HCT116 (cell line): ENCODE measurements at regions not wholly inside any gene's neighbourhood (a gene's known extent, or its start where the extent isn't known, plus 50 kb on each side); places are given as distances from the start of the nearest gene placed in this dataset.

Experiments
- ATAC-seq: fragments of 200-7000 bp; cut with Tn5 transposase; 2 replicates; pipeline ENCODE4 v1.9.1; 2020; ENCODE audit warnings: mild to moderate bottlenecking, moderate library complexity
- BruUV-seq: library from RNA; stranded (reverse); fragments of 400-500 nt; replicated peaks from 2 replicates; lab custom pipeline; 2021; lab: Mats Ljungman, UMichigan
- CTCF ChIA-PET: fragments of 300-600 bp; sonication (Branson Sonifier 250); formaldehyde crosslinking; loops from one replicate; lab custom pipeline; 2021; ENCODE audit warnings: antibody characterized with exemption; lab: Charles Lee
- POLR2A ChIA-PET: fragments of 300-600, 350-600 bp; sonication (Branson Sonifier 250); formaldehyde crosslinking; loops from one replicate; lab custom pipeline; 2021; ENCODE audit warnings: antibody characterized with exemption; lab: Charles Lee
- RAD21 ChIA-PET, 2 experiments: fragments of 300-600 bp; sonication (Branson Sonifier 250); formaldehyde crosslinking; loops; one replicate each; lab custom pipeline; 2023; ENCODE audit warnings: low total read pairs in 2 of 2; ENCODE audit not compliant: uncharacterized antibody in 2 of 2, unreplicated experiment in 2 of 2, low non-redundant PET in 1 of 2; lab: Charles Lee
- DNase-seq: peaks from one replicate; pipeline ENCODE4 v3.0.0-alpha.2; 2010; ENCODE audit warnings: low read depth, low spot score
- H2AFZ ChIP-seq: fragments of 200-600 bp; shearing (Covaris generic), sonication (generic); 2 replicates; pipeline ENCODE4 v1.6.1; 2017; ENCODE audit warnings: low read depth, mixed run types, mixed read lengths, antibody characterized with exemption, low read length; ENCODE audit not compliant: poor library complexity, severe bottlenecking
- H3K27ac ChIP-seq: 2 replicates; pipeline ENCODE4 v1.5.1; 2012; ENCODE audit warnings: low read depth, low read length
- H3K27me3 ChIP-seq: fragments of 200-600 bp; sonication (generic); 2 replicates; pipeline ENCODE4 v1.6.1; 2016; ENCODE audit warnings: mixed run types, low read length, mixed read lengths; ENCODE audit not compliant: insufficient read depth
- H3K36me3 ChIP-seq, 2 experiments: fragments of 200-500 bp in 1 of 2; fragments of 200-600 bp in 1 of 2; sonication (Bioruptor generic) in 1 of 2; sonication (generic) in 1 of 2; 2 replicates each; pipeline versions ENCODE4 v1.5.1 to v1.6.1; 2014 to 2016; ENCODE audit warnings: low read length in 2 of 2, inconsistent platforms in 1 of 2, mixed read lengths in 1 of 2, mixed run types in 1 of 2; ENCODE audit not compliant: insufficient read depth in 2 of 2, control insufficient read depth in 1 of 2
- H3K4me1 ChIP-seq, 2 experiments: fragments of 200-600 bp in 1 of 2; sonication (generic) in 1 of 2; 2 replicates each; pipeline versions ENCODE4 v1.5.1 to v1.6.1; 2012 to 2017; ENCODE audit warnings: low read length in 2 of 2, inconsistent platforms in 1 of 2, mild to moderate bottlenecking in 1 of 2, mixed read lengths in 1 of 2, mixed run types in 1 of 2, moderate library complexity in 1 of 2; ENCODE audit not compliant: insufficient read depth in 2 of 2, control insufficient read depth in 1 of 2
- H3K4me2 ChIP-seq: fragments of 200-600 bp; sonication (generic); 2 replicates; pipeline ENCODE4 v1.6.1; 2017; ENCODE audit warnings: mixed run types, low read length, mixed read lengths
- H3K4me3 ChIP-seq, 2 experiments: fragments of 200-600 bp in 1 of 2; sonication (generic) in 1 of 2; replicated peaks in 1 of 2; 2 replicates each; pipeline ENCODE4 v1.5.1; 2011 to 2016; ENCODE audit warnings: low read length in 2 of 2, control low read depth in 1 of 2, low read depth in 1 of 2, mild to moderate bottlenecking in 1 of 2, mixed read lengths in 1 of 2, mixed run types in 1 of 2
- H3K79me2 ChIP-seq: fragments of 200-600 bp; sonication (generic); 2 replicates; pipeline ENCODE4 v1.6.1; 2017; ENCODE audit warnings: mild to moderate bottlenecking, mixed run types, low read length, moderate library complexity, mixed read lengths; ENCODE audit not compliant: insufficient read depth
- H3K9ac ChIP-seq: fragments of 200-600 bp; sonication (generic); 2 replicates; pipeline ENCODE4 v1.6.1; 2016; ENCODE audit warnings: low read length, mixed read lengths
- H3K9me2 ChIP-seq: fragments of 200-600 bp; sonication (generic), shearing (Covaris generic); 2 replicates; pipeline ENCODE4 v1.6.1; 2017; ENCODE audit warnings: mixed run types, mild to moderate bottlenecking, moderate library complexity; ENCODE audit not compliant: insufficient read depth
- H3K9me3 ChIP-seq, 2 experiments: fragments of 200-500 bp in 1 of 2; fragments of 200-600 bp in 1 of 2; sonication (Bioruptor generic) in 1 of 2; sonication (generic) in 1 of 2; 2 replicates each; pipeline ENCODE4 v1.6.1; 2014 to 2017; ENCODE audit warnings: low read length in 2 of 2, mixed read lengths in 2 of 2, inconsistent platforms in 1 of 2, low read depth in 1 of 2, mild to moderate bottlenecking in 1 of 2, mixed run types in 1 of 2, moderate library complexity in 1 of 2; ENCODE audit not compliant: control insufficient read depth in 1 of 2, insufficient read depth in 1 of 2
- H4K20me1 ChIP-seq: fragments of 200-600 bp; sonication (generic), shearing (Covaris generic); 2 replicates; pipeline ENCODE4 v1.6.1; 2017; ENCODE audit warnings: mixed run types, mild to moderate bottlenecking, moderate library complexity; ENCODE audit not compliant: insufficient read depth
- ATF3 ChIP-seq: IDR thresholded peaks from 2 replicates; pipeline ENCODE4 v1.6.1; 2012
- CEBPB ChIP-seq: IDR thresholded peaks from 2 replicates; pipeline ENCODE4 v1.6.1; 2012; ENCODE audit warnings: low read depth
- EGR1 ChIP-seq: IDR thresholded peaks from 2 replicates; pipeline ENCODE4 v1.6.1; 2012; ENCODE audit warnings: low read depth
- ELF1 ChIP-seq: IDR thresholded peaks from 2 replicates; pipeline ENCODE4 v1.6.1; 2012; ENCODE audit warnings: low read depth, borderline replicate concordance
- EZH2 ChIP-seq: fragments of 200-600 bp; sonication (generic); IDR thresholded peaks from 2 replicates; pipeline ENCODE4 v1.6.1; 2017; ENCODE audit warnings: antibody characterized with exemption, mixed run types
- EZH2phosphoT487 ChIP-seq: fragments of 200-600 bp; IDR thresholded peaks from 2 replicates; pipeline ENCODE4 v1.6.1; 2018; ENCODE audit warnings: antibody characterized with exemption, borderline replicate concordance
- FOSL1 ChIP-seq: IDR thresholded peaks from 2 replicates; pipeline ENCODE4 v1.6.1; 2012; ENCODE audit warnings: low read depth
- MAX ChIP-seq: IDR thresholded peaks from 2 replicates; pipeline ENCODE4 v1.6.1; 2012
- POLR2A ChIP-seq: IDR thresholded peaks from 2 replicates; pipeline ENCODE4 v1.7.0; 2011; ENCODE audit warnings: borderline replicate concordance; ENCODE audit not compliant: insufficient read depth, insufficient read length; ENCODE audit errors: extremely low read depth
- POLR2AphosphoS5 ChIP-seq: IDR thresholded peaks from 2 replicates; pipeline ENCODE4 v1.6.1; 2011; ENCODE audit warnings: mild to moderate bottlenecking, low read depth, low read length, moderate library complexity
- RAD21 ChIP-seq: IDR thresholded peaks from 2 replicates; pipeline ENCODE4 v1.6.1; 2012; ENCODE audit warnings: low read depth, mild to moderate bottlenecking
- REST ChIP-seq: IDR thresholded peaks from 2 replicates; pipeline ENCODE4 v1.6.1; 2012; ENCODE audit warnings: low read depth
- SIN3A ChIP-seq: IDR thresholded peaks from 2 replicates; pipeline ENCODE4 v1.6.1; 2012; ENCODE audit warnings: low read depth
- SP1 ChIP-seq: IDR thresholded peaks from 2 replicates; pipeline ENCODE4 v1.6.1; 2012; ENCODE audit warnings: low read depth
- TCF7L2 ChIP-seq: IDR thresholded peaks from 2 replicates; pipeline ENCODE4 v1.7.0; 2011; ENCODE audit warnings: borderline replicate concordance, inconsistent platforms; ENCODE audit not compliant: insufficient read depth, insufficient read length; ENCODE audit errors: extremely low read depth
- ZBTB33 ChIP-seq: IDR thresholded peaks from 2 replicates; pipeline ENCODE4 v1.6.1; 2011; ENCODE audit warnings: mild to moderate bottlenecking, low read length, moderate library complexity; ENCODE audit not compliant: insufficient replicate concordance; ENCODE audit errors: extremely low read depth
- ZNF274 ChIP-seq: fragments of 200-500 bp; sonication (Bioruptor generic); IDR thresholded peaks from 2 replicates; pipeline ENCODE4 v1.6.1; 2014; ENCODE audit warnings: mild to moderate bottlenecking, low read depth, low read length, inconsistent platforms
- intact Hi-C: fragments of 100-400 bp; cut with micrococcal nuclease; formaldehyde crosslinking; loops from 2 replicates; pipeline ENCODE4 v1.10.0; 2022

GRCh38 chr4:15348236-15348635 lies 79.6 kb upstream of the C1QTNF7 start:
- Histone ChIP-seq H3K27me3 (peaks cover 26% of the 10 kb centered on the region; the same call in 1 of the 2 replicates), H2AFZ (no peak overlapping the region), H3K4me1 (no peaks in the 10 kb centered on the region), H3K9ac (no peak overlapping the region), H3K4me3 (no peak overlapping the region), H3K9me3 (no peaks in the 10 kb centered on the region), H4K20me1 (no peaks in the 10 kb centered on the region), H3K9me2 (no peaks in the 10 kb centered on the region)
- ChIA-PET CTCF (no interaction called here), POLR2A (no interaction called here)
- intact Hi-C loops = no loop called here
- DNase-seq = no peak
- BruUV-seq = no TSS peak
- TF ChIP-seq REST = no peak
- no peak for TF ChIP-seq TCF7L2
- no peak for TF ChIP-seq FOSL1
- TF ChIP-seq ZBTB33 = no peak
- TF ChIP-seq ELF1 = no peak
- no peak for TF ChIP-seq POLR2AphosphoS5
- TF ChIP-seq MAX = no peak
- TF ChIP-seq EZH2phosphoT487 = no peak
- TF ChIP-seq RAD21 = no peak
- no peak for TF ChIP-seq ZNF274
- no peak for TF ChIP-seq SP1
- no peak for TF ChIP-seq ATF3
- TF ChIP-seq EZH2 = no peak
- TF ChIP-seq SIN3A = no peak
- no peak for TF ChIP-seq EGR1
- no peak for TF ChIP-seq CEBPB
- no peak for TF ChIP-seq POLR2A
- TF ChIP-seq, all 23 proteins: peak for 0
- RAD21 ChIA-PET = no interaction called here
- no peaks in the 10 kb centered on the region for H3K79me2 ChIP-seq
- H3K4me2 ChIP-seq = no peak overlapping the region
- no peak overlapping the region for H3K27ac ChIP-seq
- H3K36me3 ChIP-seq = no peaks in the 10 kb centered on the region
- ATAC-seq = no peak
